ENCODE measurements at regions not wholly inside any gene's neighbourhood (a gene's known extent, or its start where the extent isn't known, plus 50 kb on each side); places are given as distances from the start of the nearest gene placed in this dataset.

DNA sequence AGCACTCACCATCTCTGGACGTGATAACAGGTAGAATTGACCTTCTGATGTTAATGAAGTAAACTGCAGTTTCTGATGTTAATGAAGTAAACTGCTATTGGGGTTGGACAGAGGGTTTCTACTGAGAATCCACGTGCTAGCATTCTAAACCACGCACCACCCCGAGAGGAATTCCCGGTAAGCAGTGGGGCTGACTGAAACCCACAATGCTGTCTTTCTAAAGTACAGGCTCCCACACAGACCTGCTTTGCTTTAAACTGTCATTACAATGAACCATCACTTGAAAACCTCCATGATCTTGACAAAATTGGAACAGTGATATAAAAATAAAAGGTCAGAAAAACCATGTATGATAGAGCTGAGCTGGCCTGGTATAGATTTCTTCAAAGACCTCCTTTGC is 559.0 kb downstream of the FGF9 start:
- TF ChIP-seq, protein P1, sequence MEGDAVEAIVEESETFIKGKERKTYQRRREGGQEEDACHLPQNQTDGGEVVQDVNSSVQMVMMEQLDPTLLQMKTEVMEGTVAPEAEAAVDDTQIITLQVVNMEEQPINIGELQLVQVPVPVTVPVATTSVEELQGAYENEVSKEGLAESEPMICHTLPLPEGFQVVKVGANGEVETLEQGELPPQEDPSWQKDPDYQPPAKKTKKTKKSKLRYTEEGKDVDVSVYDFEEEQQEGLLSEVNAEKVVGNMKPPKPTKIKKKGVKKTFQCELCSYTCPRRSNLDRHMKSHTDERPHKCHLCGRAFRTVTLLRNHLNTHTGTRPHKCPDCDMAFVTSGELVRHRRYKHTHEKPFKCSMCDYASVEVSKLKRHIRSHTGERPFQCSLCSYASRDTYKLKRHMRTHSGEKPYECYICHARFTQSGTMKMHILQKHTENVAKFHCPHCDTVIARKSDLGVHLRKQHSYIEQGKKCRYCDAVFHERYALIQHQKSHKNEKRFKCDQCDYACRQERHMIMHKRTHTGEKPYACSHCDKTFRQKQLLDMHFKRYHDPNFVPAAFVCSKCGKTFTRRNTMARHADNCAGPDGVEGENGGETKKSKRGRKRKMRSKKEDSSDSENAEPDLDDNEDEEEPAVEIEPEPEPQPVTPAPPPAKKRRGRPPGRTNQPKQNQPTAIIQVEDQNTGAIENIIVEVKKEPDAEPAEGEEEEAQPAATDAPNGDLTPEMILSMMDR (IDR thresholded peaks at IDR 0.05) = no peak
- H3K27me3 ChIP-seq = no peaks in the 10 kb centered on the region
- no peak overlapping the region for H3K27ac ChIP-seq
- H3K4me1 ChIP-seq (ENCODE audit: control insufficient read depth in 1 of 2, insufficient read depth in 1 of 2, low read depth in 1 of 2, low read length in 1 of 2) = no peaks in the 10 kb centered on the region
- H3K4me3 ChIP-seq (ENCODE audit: low read depth in 1 of 2, low read length in 1 of 2) = no peak overlapping the region
- H3K9me3 ChIP-seq = no peaks in the 10 kb centered on the region
- H3K36me3 ChIP-seq = no peaks in the 10 kb centered on the region

DNA sequence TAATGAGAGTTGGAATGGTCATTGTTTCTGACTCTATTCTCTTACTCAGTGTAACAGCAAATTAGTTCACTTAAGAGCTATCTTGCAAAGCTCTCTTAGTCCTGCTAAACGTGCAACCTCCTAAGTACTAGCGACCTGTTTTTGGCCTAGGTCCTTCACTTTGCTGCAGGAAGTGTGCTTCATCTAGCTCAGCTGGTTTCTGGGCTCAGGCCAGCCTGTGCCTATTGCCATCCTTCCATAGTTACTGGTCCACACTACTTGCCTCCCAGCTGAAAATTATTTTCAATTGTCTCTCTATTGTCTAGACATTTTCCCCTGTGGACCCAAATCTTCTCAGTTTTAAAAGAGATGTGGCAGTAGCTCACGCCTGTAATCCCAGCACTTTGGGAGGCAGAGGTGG is 561.3 kb downstream of the FGF9 start:
- Histone ChIP-seq H3K9me3 (no peaks in the 10 kb centered on the region), H3K4me1 (ENCODE audit: control insufficient read depth in 1 of 2, insufficient read depth in 1 of 2, low read depth in 1 of 2, low read length in 1 of 2) (no peaks in the 10 kb centered on the region), H3K4me3 (ENCODE audit: low read depth in 1 of 2, low read length in 1 of 2) (no peak overlapping the region), H3K27ac (no peak overlapping the region), H3K36me3 (no peaks in the 10 kb centered on the region), H3K27me3 (no peaks in the 10 kb centered on the region)
- TF ChIP-seq, protein P1 (IDR thresholded peaks at IDR 0.05) = no peak

DNA sequence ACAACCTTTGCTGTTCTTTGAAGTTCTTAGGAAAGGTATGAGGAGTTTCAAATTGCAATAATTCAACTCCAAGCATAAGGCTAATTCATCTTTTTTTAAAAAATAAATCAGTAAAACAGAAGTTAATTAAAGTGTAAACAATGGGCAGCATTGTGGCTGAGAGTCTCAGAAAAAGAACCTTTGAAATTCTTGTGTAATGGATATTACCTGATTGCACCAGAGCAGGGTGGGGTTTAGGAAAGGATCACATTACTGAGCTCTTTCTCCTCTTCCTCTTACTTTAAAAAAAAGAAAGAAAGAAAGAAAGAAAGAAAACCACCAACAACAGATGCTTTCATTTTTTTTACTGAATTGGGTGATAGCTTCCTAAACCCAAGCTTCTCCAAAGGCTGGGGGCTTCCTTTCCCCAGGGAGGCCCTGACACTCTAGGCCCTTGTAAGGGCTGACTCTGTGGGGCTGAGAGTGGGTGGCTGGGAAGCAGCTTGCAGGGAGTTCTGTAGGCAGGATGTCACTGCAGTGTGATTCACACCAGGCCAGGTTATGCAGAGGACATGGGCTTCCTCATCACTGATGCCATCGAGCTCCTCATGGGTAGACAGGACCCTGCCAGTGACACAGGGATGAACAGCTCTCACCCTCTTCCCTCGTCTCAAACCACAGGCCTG is 564.5 kb downstream of the FGF9 start:
- no peaks in the 10 kb centered on the region for H3K27me3 ChIP-seq
- no peaks in the 10 kb centered on the region for H3K9me3 ChIP-seq
- TF ChIP-seq, protein P1 (IDR thresholded peaks at IDR 0.05) = no peak
- H3K4me1 ChIP-seq (ENCODE audit: control insufficient read depth in 1 of 2, insufficient read depth in 1 of 2, low read depth in 1 of 2, low read length in 1 of 2) = no peaks in the 10 kb centered on the region
- no peaks in the 10 kb centered on the region for H3K36me3 ChIP-seq
- no peak overlapping the region for H3K4me3 ChIP-seq (ENCODE audit: low read depth in 1 of 2, low read length in 1 of 2)
- H3K27ac ChIP-seq = no peak overlapping the region

DNA sequence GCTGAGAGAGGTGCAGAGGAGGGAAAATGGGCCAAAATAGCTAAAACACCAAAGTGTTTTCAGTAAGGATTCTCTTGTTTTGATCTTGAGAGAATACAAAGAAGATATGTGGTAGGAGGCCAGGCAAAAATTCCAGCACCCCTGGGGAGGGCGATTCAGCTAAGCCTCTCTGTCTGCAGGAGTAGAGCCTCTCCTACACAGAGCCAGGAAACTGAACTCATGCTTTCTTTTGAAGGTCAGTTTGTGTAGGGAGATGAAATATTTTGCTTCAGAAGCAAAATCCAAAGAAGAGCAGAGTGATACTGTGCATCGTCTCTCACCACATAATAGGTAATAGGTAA is 565.0 kb downstream of the FGF9 start:
- no peaks in the 10 kb centered on the region for H3K9me3 ChIP-seq
- no peak overlapping the region for H3K27ac ChIP-seq
- H3K4me3 ChIP-seq (ENCODE audit: low read depth in 1 of 2, low read length in 1 of 2) = no peak overlapping the region
- H3K27me3 ChIP-seq = no peaks in the 10 kb centered on the region
- H3K36me3 ChIP-seq = no peaks in the 10 kb centered on the region
- H3K4me1 ChIP-seq (ENCODE audit: control insufficient read depth in 1 of 2, insufficient read depth in 1 of 2, low read depth in 1 of 2, low read length in 1 of 2) = no peaks in the 10 kb centered on the region
- TF ChIP-seq, protein P1 (IDR thresholded peaks at IDR 0.05) = no peak

DNA sequence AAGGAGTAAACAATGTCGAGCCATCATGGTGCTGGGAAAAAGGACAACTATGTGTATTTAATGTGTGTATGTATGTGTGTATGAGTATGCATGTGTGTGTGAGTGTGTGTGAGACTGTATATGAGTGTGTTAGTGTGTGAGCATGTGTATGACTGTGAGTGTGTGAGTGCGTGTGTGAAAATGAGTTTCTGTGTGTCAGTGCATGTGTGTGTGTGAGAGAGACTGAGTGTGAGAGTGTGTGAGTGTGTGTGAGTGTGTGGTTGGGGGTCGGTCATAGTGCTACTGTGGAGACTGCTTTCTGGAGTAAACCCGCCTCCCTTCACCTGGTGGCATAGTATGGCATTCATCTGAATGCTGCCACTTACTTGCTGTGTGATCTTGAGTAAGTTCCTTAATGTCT is 567.4 kb downstream of the FGF9 start:
- H3K9me3 ChIP-seq = no peaks in the 10 kb centered on the region
- H3K4me3 ChIP-seq (ENCODE audit: low read depth in 1 of 2, low read length in 1 of 2) = no peak overlapping the region
- H3K4me1 ChIP-seq (ENCODE audit: control insufficient read depth in 1 of 2, insufficient read depth in 1 of 2, low read depth in 1 of 2, low read length in 1 of 2) = no peaks in the 10 kb centered on the region
- no peak overlapping the region for H3K27ac ChIP-seq
- TF ChIP-seq, protein P1 (IDR thresholded peaks at IDR 0.05) = no peak
- no peaks in the 10 kb centered on the region for H3K27me3 ChIP-seq
- H3K36me3 ChIP-seq = no peaks in the 10 kb centered on the region

DNA sequence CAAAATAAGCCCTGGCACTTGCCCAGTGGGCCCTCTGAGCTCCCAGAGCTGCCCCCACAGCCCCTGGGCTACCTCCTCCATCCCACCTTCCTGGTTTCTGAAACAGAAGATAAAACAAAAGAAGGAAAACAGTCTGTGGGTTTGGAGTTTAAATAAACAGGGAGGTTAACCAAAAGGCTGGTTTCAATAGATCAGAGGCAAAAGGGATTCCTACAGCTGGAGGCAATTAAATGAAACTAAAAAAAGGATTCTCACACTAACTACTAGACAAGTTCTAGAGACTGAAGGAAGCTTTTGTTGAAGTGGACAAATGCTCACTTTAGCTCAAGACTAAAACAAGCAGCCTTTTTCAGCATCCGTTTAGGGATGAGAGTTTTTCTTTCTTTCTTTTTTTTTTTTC is 569.8 kb downstream of the FGF9 start:
- no peaks in the 10 kb centered on the region for H3K27me3 ChIP-seq
- no peaks in the 10 kb centered on the region for H3K4me1 ChIP-seq (ENCODE audit: control insufficient read depth in 1 of 2, insufficient read depth in 1 of 2, low read depth in 1 of 2, low read length in 1 of 2)
- no peaks in the 10 kb centered on the region for H3K9me3 ChIP-seq
- no peaks in the 10 kb centered on the region for H3K36me3 ChIP-seq
- no peak overlapping the region for H3K27ac ChIP-seq
- TF ChIP-seq, protein P1 (IDR thresholded peaks at IDR 0.05) = no peak
- H3K4me3 ChIP-seq (ENCODE audit: low read depth in 1 of 2, low read length in 1 of 2) = no peak overlapping the region
